ENCODE measurements at regions not wholly inside any gene's neighbourhood (a gene's known extent, or its start where the extent isn't known, plus 50 kb on each side); places are given as distances from the start of the nearest gene placed in this dataset.
"Not testable (repeated sequence)": the region's sequence is repeated elsewhere in the genome, so short reads cannot be mapped to it uniquely, and the experiment has no call there.

- H3K4me3 ChIP-seq (ENCODE audit: low read length) = no peak overlapping the region
- no peak for DNase-seq (ENCODE audit: low read depth)
- TF ChIP-seq CTCF (conservative IDR thresholded peaks at IDR 0.05; ENCODE audit: low read length) = no peak
These were observed 174.8 kb downstream of the LACC1 start for GRCh38 chr13:44054525-44054924.

GRCh38 chr13:44055681-44056080 is 176.0 kb downstream of the LACC1 start:
- H3K4me3 ChIP-seq (ENCODE audit: low read length); DNase-seq (ENCODE audit: low read depth): not testable (repeated sequence)

GRCh38 chr13:44058067-44058466 is 178.4 kb downstream of the LACC1 start:
- TF ChIP-seq CTCF (conservative IDR thresholded peaks at IDR 0.05; ENCODE audit: low read length) = no peak
- no peak for DNase-seq (ENCODE audit: low read depth)
- no peak overlapping the region for H3K4me3 ChIP-seq (ENCODE audit: low read length)

GRCh38 chr13:44058624-44059215 is 179.0 kb downstream of the LACC1 start:
- no peak for TF ChIP-seq CTCF (conservative IDR thresholded peaks at IDR 0.05; ENCODE audit: low read length)
- DNase-seq (ENCODE audit: low read depth) = no peak

GRCh38 chr13:44061876-44062275 is 182.2 kb downstream of the LACC1 start:
- no peak for TF ChIP-seq CTCF (conservative IDR thresholded peaks at IDR 0.05; ENCODE audit: low read length)
- no peak overlapping the region for H3K4me3 ChIP-seq (ENCODE audit: low read length)
- no peak for DNase-seq (ENCODE audit: low read depth)

More at GRCh38 chr13:44058624-44059215, 179.0 kb downstream of the LACC1 start:
- no peak overlapping the region for H3K4me3 ChIP-seq (ENCODE audit: low read length)

- no peak for TF ChIP-seq CTCF (conservative IDR thresholded peaks at IDR 0.05; ENCODE audit: low read length)
- no peak overlapping the region for H3K4me3 ChIP-seq (ENCODE audit: low read length)
- DNase-seq (ENCODE audit: low read depth) = no peak
These were observed 183.8 kb downstream of the LACC1 start for GRCh38 chr13:44063467-44063866.

- no peak overlapping the region for H3K4me3 ChIP-seq (ENCODE audit: low read length)
- no peak for TF ChIP-seq CTCF (conservative IDR thresholded peaks at IDR 0.05; ENCODE audit: low read length)
- DNase-seq (ENCODE audit: low read depth) = no peak
These were observed 184.2 kb downstream of the LACC1 start for GRCh38 chr13:44063881-44064280.

GRCh38 chr13:44064357-44064756 is 184.7 kb downstream of the LACC1 start:
- no peak overlapping the region for H3K4me3 ChIP-seq (ENCODE audit: low read length)
- TF ChIP-seq CTCF (conservative IDR thresholded peaks at IDR 0.05; ENCODE audit: low read length) = no peak
- peak; percentile 12 for DNase-seq (ENCODE audit: low read depth)

Data from AG10803 (cell line).